Retinal pigment epithelial cell (primary cell): ENCODE measurements at regions not wholly inside any gene's neighbourhood (a gene's known extent, or its start where the extent isn't known, plus 50 kb on each side); places are given as distances from the start of the nearest gene placed in this dataset.

Experiments
- DNase-seq: peaks from one replicate; pipeline ENCODE4 v3.0.0-alpha.2; 2010; ENCODE audit warnings: low read depth
- H3K4me3 ChIP-seq: 2 replicates; pipeline ENCODE4 v1.5.1; 2011; ENCODE audit warnings: mild to moderate bottlenecking, low read length, control low read depth, moderate library complexity
- CTCF ChIP-seq: conservative IDR thresholded peaks from 2 replicates; pipeline ENCODE4 v1.5.1; 2011; ENCODE audit warnings: low read depth, low read length, control low read depth, inconsistent platforms

GRCh38 chr13:33963134-33963533 lies 145.2 kb downstream of the RFC3 start:
- TF ChIP-seq CTCF = no peak

GRCh38 chr13:33963895-33964294 lies 145.9 kb downstream of the RFC3 start:
- no peak for DNase-seq
- H3K4me3 ChIP-seq = no peak overlapping the region
- no peak for TF ChIP-seq CTCF

More at GRCh38 chr13:33963134-33963533, 145.2 kb downstream of the RFC3 start:
- no peak for DNase-seq
- no peak overlapping the region for H3K4me3 ChIP-seq

- TF ChIP-seq CTCF = no peak
- H3K4me3 ChIP-seq = no peak overlapping the region
- no peak for DNase-seq
Observed at GRCh38 chr13:33968520-33969507, 150.9 kb downstream of the RFC3 start.

- H3K4me3 ChIP-seq = no peak overlapping the region
- TF ChIP-seq CTCF = no peak
- DNase-seq = no peak
Observed at GRCh38 chr13:33970746-33971561, 153.0 kb downstream of the RFC3 start.

GRCh38 chr13:33971562-33971819 lies 153.5 kb downstream of the RFC3 start:
- DNase-seq = no peak
- no peak for TF ChIP-seq CTCF
- H3K4me3 ChIP-seq = no peak overlapping the region

GRCh38 chr13:33973194-33973593 lies 155.2 kb downstream of the RFC3 start:
- no peak for TF ChIP-seq CTCF
- no peak for DNase-seq

GRCh38 chr13:33976965-33977364 lies 159.0 kb downstream of the RFC3 start:
- DNase-seq = no peak
- no peak overlapping the region for H3K4me3 ChIP-seq
- no peak for TF ChIP-seq CTCF

More at GRCh38 chr13:33973194-33973593, 155.2 kb downstream of the RFC3 start:
- no peak overlapping the region for H3K4me3 ChIP-seq
